B cell (primary cell): ENCODE measurements at regions not wholly inside any gene's neighbourhood (a gene's known extent, or its start where the extent isn't known, plus 50 kb on each side); places are given as distances from the start of the nearest gene placed in this dataset.

Experiments
- ATAC-seq: fragments of 200-7000 bp; cut with Tn5 transposase; one replicate; pipeline ENCODE4 v1.10.0; 2021; ENCODE audit warnings: low read depth, mild to moderate bottlenecking, moderate number of reproducible peaks, moderate library complexity
- CTCF ChIA-PET: fragments of 350-600 bp; sonication (Branson Sonifier 250); formaldehyde crosslinking; loops from one replicate; lab custom pipeline; 2021; ENCODE audit warnings: antibody characterized with exemption, inconsistent platforms; lab: Charles Lee
- POLR2A ChIA-PET: fragments of 350-600 bp; sonication (Branson Sonifier 250); formaldehyde crosslinking; loops from one replicate; lab custom pipeline; 2021; ENCODE audit warnings: antibody characterized with exemption; lab: Charles Lee
- DNase-seq: peaks from one replicate; pipeline ENCODE4 v3.0.0; 2013
- H2AFZ ChIP-seq: 2 replicates; pipeline ENCODE4 v1.6.1; 2012; ENCODE audit warnings: mild to moderate bottlenecking, low read depth, low read length; ENCODE audit not compliant: insufficient read depth, poor library complexity, severe bottlenecking
- H3K27ac ChIP-seq, 2 donors: 1 replicate in 1 of 2; 2 replicates in 1 of 2; pipeline ENCODE4 v1.5.1; 2012 to 2013; ENCODE audit warnings: low read length in 2 of 2, mild to moderate bottlenecking in 2 of 2, moderate library complexity in 1 of 2
- H3K27me3 ChIP-seq, 4 experiments: fragments of 200-600 bp in 1 of 4; sonication (generic) in 1 of 4; replicated peaks in 1 of 4; 1 replicate in 2 of 4; 2 replicates in 2 of 4; pipeline versions ENCODE4 v1.6.1 to v1.7.0; 2013 to 2016; ENCODE audit warnings: low read length in 3 of 4, mild to moderate bottlenecking in 2 of 4, mixed read lengths in 1 of 4, moderate library complexity in 1 of 4; ENCODE audit not compliant: insufficient read depth in 4 of 4, control insufficient read depth in 3 of 4; ENCODE audit errors: control extremely low read depth in 1 of 4
- H3K36me3 ChIP-seq, 2 experiments: replicated peaks in 1 of 2; 1 replicate in 1 of 2; 2 replicates in 1 of 2; pipeline versions ENCODE4 v1.6.1 to v1.7.1; 2013; ENCODE audit warnings: low read length in 1 of 2; ENCODE audit not compliant: insufficient read depth in 2 of 2, control insufficient read depth in 1 of 2; ENCODE audit errors: control extremely low read depth in 1 of 2, extremely low read depth in 1 of 2
- H3K4me1 ChIP-seq, 2 donors: fragments of 200-600 bp in 1 of 2; sonication (generic) in 1 of 2; 1 replicate in 1 of 2; 2 replicates in 1 of 2; pipeline versions ENCODE4 v1.5.1 to v1.6.1; 2013 to 2017; ENCODE audit warnings: low read length in 2 of 2; ENCODE audit not compliant: control insufficient read depth in 2 of 2, insufficient read depth in 2 of 2
- H3K4me2 ChIP-seq: replicated peaks from 2 replicates; pipeline ENCODE3; 2012; ENCODE audit warnings: mild to moderate bottlenecking, low read depth, low read length; ENCODE audit not compliant: poor library complexity, severe bottlenecking
- H3K4me3 ChIP-seq, 5 experiments: fragments of 200-600 bp in 1 of 5; sonication (generic) in 1 of 5; 1 replicate in 3 of 5; 2 replicates in 2 of 5; pipeline versions ENCODE4 v1.5.1 to v1.7.0; 2011 to 2016; ENCODE audit warnings: low read length in 4 of 5, mild to moderate bottlenecking in 4 of 5, low read depth in 2 of 5, control low read depth in 1 of 5, moderate library complexity in 1 of 5; ENCODE audit not compliant: insufficient read depth in 1 of 5; ENCODE audit errors: control extremely low read depth in 1 of 5, extremely low read depth in 1 of 5
- H3K79me2 ChIP-seq: fragments of 200-600 bp; sonication (generic); one replicate; pipeline ENCODE4 v1.6.0; 2016; ENCODE audit warnings: low read length; ENCODE audit not compliant: control insufficient read depth, insufficient read depth
- H3K9ac ChIP-seq: fragments of 200-600 bp; sonication (generic); 2 replicates; pipeline ENCODE4 v1.6.1; 2017; ENCODE audit warnings: mild to moderate bottlenecking, low read length, moderate library complexity
- H3K9me3 ChIP-seq, 3 donors: one replicate each; pipeline versions ENCODE4 v1.6.1 to v1.7.1; 2013; ENCODE audit warnings: low read length in 2 of 3; ENCODE audit not compliant: control insufficient read depth in 2 of 3, insufficient read depth in 1 of 3; ENCODE audit errors: control extremely low read depth in 1 of 3
- H4K20me1 ChIP-seq: 2 replicates; pipeline ENCODE4 v1.6.0; 2012; ENCODE audit warnings: mild to moderate bottlenecking, low read length; ENCODE audit not compliant: insufficient read depth, control insufficient read depth, poor library complexity, severe bottlenecking
- H3K27ac Mint-ChIP-seq: one replicate; pipeline ENCODE4 v1.8.0; 2021; ENCODE audit warnings: mixed read lengths
- H3K27me3 Mint-ChIP-seq: one replicate; pipeline ENCODE4 v1.8.0; 2021; ENCODE audit warnings: mixed read lengths
- H3K4me1 Mint-ChIP-seq: one replicate; pipeline ENCODE4 v1.8.0; 2021; ENCODE audit warnings: mixed read lengths
- H3K4me3 Mint-ChIP-seq: one replicate; pipeline ENCODE4 v1.8.0; 2021; ENCODE audit warnings: mixed read lengths
- H3K9me3 Mint-ChIP-seq: one replicate; pipeline ENCODE4 v1.8.0; 2022; ENCODE audit warnings: mixed read lengths; ENCODE audit not compliant: insufficient read depth
- CTCF ChIP-seq: fragments of 200-600 bp; IDR thresholded peaks from one replicate; pipeline ENCODE4 v1.8.0; 2022; ENCODE audit warnings: antibody characterized with exemption, mild to moderate bottlenecking
- EZH2 ChIP-seq: IDR thresholded peaks from 2 replicates; pipeline ENCODE4 v1.6.1; 2012; ENCODE audit warnings: borderline replicate concordance, low read depth, mild to moderate bottlenecking, moderate library complexity, low read length; ENCODE audit not compliant: insufficient read depth, poor library complexity, severe bottlenecking
- WGBS: methylation state at CpG from one replicate; pipeline ENCODE4 v1.1.5; 2013; ENCODE audit warnings: missing lambda C conversion rate; ENCODE audit not compliant: insufficient coverage; 5-methylcytosine and 5-hydroxymethylcytosine counted together
- intact Hi-C: fragments of 100-400 bp; cut with micrococcal nuclease; formaldehyde crosslinking; loops from one replicate; pipeline ENCODE4 v1.10.0; 2022

- Histone ChIP-seq H3K27ac (no peak overlapping the region), H2AFZ (no peak overlapping the region), H3K4me3 (no peak overlapping the region), H3K4me1 (no peaks in the 10 kb centered on the region), H3K9ac (no peak overlapping the region), H4K20me1 (no peaks in the 10 kb centered on the region), H3K9me3 (peaks cover 0 to 2% (median 0%) of the 10 kb centered on the region in 3 donors), H3K79me2 (no peaks in the 10 kb centered on the region), H3K4me2 (no peak overlapping the region), H3K36me3 (no peaks in the 10 kb centered on the region), H3K27me3 (no peaks in the 10 kb centered on the region)
- H3K9me3 Mint-ChIP-seq: no peaks in the 10 kb centered on the region
- WGBS: 95% methylated on average over 7 of the region's 9 CpGs
- intact Hi-C loops: no loop called here
- no peaks in the 10 kb centered on the region for H3K27me3 Mint-ChIP-seq
- DNase-seq: no peak
- POLR2A ChIA-PET: no interaction called here
- ATAC-seq: no peak
- H3K4me3 Mint-ChIP-seq: no peak overlapping the region
- CTCF ChIA-PET: no interaction called here
- H3K4me1 Mint-ChIP-seq: no peaks in the 10 kb centered on the region
- H3K27ac Mint-ChIP-seq: no peak overlapping the region
- TF ChIP-seq CTCF (no peak), EZH2 (no peak)
These were observed 737.2 kb upstream of the GJE1 start for GRCh38 chr6:141395443-141396008.

- H3K27me3 ChIP-seq: no peaks in the 10 kb centered on the region
- Mint-ChIP-seq H3K9me3 (no peaks in the 10 kb centered on the region), H3K4me3 (no peak overlapping the region), H3K4me1 (no peaks in the 10 kb centered on the region), H3K27me3 (no peaks in the 10 kb centered on the region), H3K27ac (no peak overlapping the region)
- no peaks in the 10 kb centered on the region for H3K79me2 ChIP-seq
- ChIA-PET POLR2A (no interaction called here), CTCF (no interaction called here)
- ATAC-seq (no peak), DNase-seq (no peak)
- no peaks in the 10 kb centered on the region for H3K4me1 ChIP-seq
- no peaks in the 10 kb centered on the region for H3K36me3 ChIP-seq
- no peak overlapping the region for H3K4me2 ChIP-seq
- WGBS: 99% methylated on average over 13 of the region's 13 CpGs
- intact Hi-C loops: no loop called here
- no peak overlapping the region for H3K27ac ChIP-seq
- no peak overlapping the region for H3K9ac ChIP-seq
- H2AFZ ChIP-seq: no peak overlapping the region
- peaks cover 0 to 2% (median 0%) of the 10 kb centered on the region in 3 donors for H3K9me3 ChIP-seq
- no peak overlapping the region for H3K4me3 ChIP-seq
- TF ChIP-seq EZH2: no peak
- no peak for TF ChIP-seq CTCF
- H4K20me1 ChIP-seq: no peaks in the 10 kb centered on the region
These were observed 738.1 kb upstream of the GJE1 start for GRCh38 chr6:141394565-141395051.
